ENCODE measurements at regions not wholly inside any gene's neighbourhood (a gene's known extent, or its start where the extent isn't known, plus 50 kb on each side); places are given as distances from the start of the nearest gene placed in this dataset.

- H3K27ac ChIP-seq = no peak overlapping the region
Observed at GRCh38 chr14:75333606-75334548, 55.2 kb downstream of the FOS start.

GRCh38 chr14:75334549-75335051 is 56.0 kb downstream of the FOS start:
- no peaks in the 10 kb centered on the region for H3K27me3 ChIP-seq
- H3K36me3 ChIP-seq = no peaks in the 10 kb centered on the region
- no peak overlapping the region for H3K27ac ChIP-seq
- no peaks in the 10 kb centered on the region for H3K9me3 ChIP-seq
- intact Hi-C loops (cut with DNase I) = no loop called here
- peaks cover 3% of the 10 kb centered on the region for H3K4me1 ChIP-seq (ENCODE audit: insufficient read depth)
- H3K4me3 ChIP-seq = no peak overlapping the region
- no peak for DNase-seq
- TF ChIP-seq POLR2A (IDR thresholded peaks at IDR 0.05) = no peak
- no peak for TF ChIP-seq EP300 (IDR thresholded peaks at IDR 0.05)
- TF ChIP-seq CTCF (IDR thresholded peaks at IDR 0.05) = no peak
- 27 to 40% (median 37%) methylated on average over 10 of the region's 10 CpGs for WGBS, 3 donors

More at GRCh38 chr14:75333606-75334548, 55.2 kb downstream of the FOS start:
- Histone ChIP-seq H3K27me3 (no peaks in the 10 kb centered on the region), H3K4me3 (no peak overlapping the region), H3K4me1 (ENCODE audit: insufficient read depth) (peaks cover 3% of the 10 kb centered on the region), H3K36me3 (no peaks in the 10 kb centered on the region), H3K9me3 (no peaks in the 10 kb centered on the region)
- 84 to 88% (median 85%) methylated on average over 36 of the region's 36 CpGs for WGBS, 3 donors
- intact Hi-C loops (cut with DNase I) = no loop called here
- DNase-seq = no peak
- TF ChIP-seq CTCF (IDR thresholded peaks at IDR 0.05) (no peak), EP300 (IDR thresholded peaks at IDR 0.05) (no peak), POLR2A (IDR thresholded peaks at IDR 0.05) (no peak)

- no peaks in the 10 kb centered on the region for H3K36me3 ChIP-seq
- intact Hi-C loops (cut with DNase I) = no loop called here
- no peak for DNase-seq
- H3K9me3 ChIP-seq = no peaks in the 10 kb centered on the region
- H3K4me1 ChIP-seq (ENCODE audit: insufficient read depth) = peaks cover 3% of the 10 kb centered on the region
- WGBS, 3 donors = 84 to 91% (median 87%) methylated on average over 6 of the region's 6 CpGs
- TF ChIP-seq EP300 (IDR thresholded peaks at IDR 0.05) (no peak), CTCF (IDR thresholded peaks at IDR 0.05) (no peak), POLR2A (IDR thresholded peaks at IDR 0.05) (no peak)
- H3K27me3 ChIP-seq = no peaks in the 10 kb centered on the region
- H3K27ac ChIP-seq = no peak overlapping the region
- no peak overlapping the region for H3K4me3 ChIP-seq
Observed at GRCh38 chr14:75335571-75335970, 56.9 kb downstream of the FOS start.

GRCh38 chr14:75338398-75338797 is 59.8 kb downstream of the FOS start:
- TF ChIP-seq CTCF (IDR thresholded peaks at IDR 0.05) (no peak), EP300 (IDR thresholded peaks at IDR 0.05) (no peak), POLR2A (IDR thresholded peaks at IDR 0.05) (no peak)
- intact Hi-C loops (cut with DNase I) = no loop called here
- H3K4me1 ChIP-seq (ENCODE audit: insufficient read depth) = peaks cover 3% of the 10 kb centered on the region
- H3K9me3 ChIP-seq = no peaks in the 10 kb centered on the region
- no peak for DNase-seq
- no peak overlapping the region for H3K27ac ChIP-seq
- H3K4me3 ChIP-seq = no peak overlapping the region
- H3K27me3 ChIP-seq = no peaks in the 10 kb centered on the region
- no peaks in the 10 kb centered on the region for H3K36me3 ChIP-seq

All from ovary (tissue), 7 donors.